Hepatocyte (in vitro differentiated cells): ENCODE measurements at regions not wholly inside any gene's neighbourhood (a gene's known extent, or its start where the extent isn't known, plus 50 kb on each side); places are given as distances from the start of the nearest gene placed in this dataset.

ENCODE experiments used
- DNase-seq: peaks from one replicate; pipeline ENCODE4 v3.0.0-alpha.2; 2016; ENCODE audit warnings: low spot score
- H2AFZ ChIP-seq: fragments of 200-600 bp; sonication (generic); 2 replicates; pipeline ENCODE4 v1.6.0; 2016; ENCODE audit warnings: antibody characterized with exemption, mild to moderate bottlenecking
- H3K27ac ChIP-seq: fragments of 200-600 bp; sonication (generic); 2 replicates; pipeline ENCODE4 v1.5.1; 2016; ENCODE audit warnings: mild to moderate bottlenecking
- H3K27me3 ChIP-seq: fragments of 200-600 bp; sonication (generic); 2 replicates; pipeline ENCODE4 v1.6.1; 2016
- H3K36me3 ChIP-seq: fragments of 200-600 bp; sonication (generic); replicated peaks from 2 replicates; pipeline ENCODE4 v1.5.1; 2016; ENCODE audit warnings: low read depth; ENCODE audit not compliant: insufficient read depth
- H3K4me1 ChIP-seq: fragments of 200-600 bp; sonication (generic); 2 replicates; pipeline ENCODE4 v1.5.1; 2016; ENCODE audit warnings: mild to moderate bottlenecking, moderate library complexity; ENCODE audit not compliant: insufficient read depth
- H3K4me2 ChIP-seq: fragments of 200-600 bp; sonication (generic); 2 replicates; pipeline ENCODE4 v1.6.0; 2016
- H3K4me3 ChIP-seq: fragments of 200-600 bp; sonication (generic); 2 replicates; pipeline ENCODE4 v1.5.1; 2016; ENCODE audit warnings: mild to moderate bottlenecking
- H3K79me2 ChIP-seq: fragments of 200-600 bp; sonication (generic); 2 replicates; pipeline ENCODE4 v1.6.0; 2017; ENCODE audit warnings: mild to moderate bottlenecking
- H3K9me2 ChIP-seq: fragments of 200-600 bp; sonication (generic); replicated peaks from 2 replicates; pipeline ENCODE4 v1.6.0; 2017; ENCODE audit warnings: mild to moderate bottlenecking; ENCODE audit not compliant: insufficient read depth
- H3K9me3 ChIP-seq: fragments of 200-600 bp; sonication (generic); 2 replicates; pipeline ENCODE4 v1.5.1; 2016; ENCODE audit warnings: low read depth, mild to moderate bottlenecking
- H4K20me1 ChIP-seq: fragments of 200-600 bp; sonication (generic); 2 replicates; pipeline ENCODE4 v1.6.0; 2016; ENCODE audit warnings: mild to moderate bottlenecking; ENCODE audit not compliant: insufficient read depth, poor library complexity, severe bottlenecking
- CTCF ChIP-seq: fragments of 200-600 bp; sonication (generic); IDR thresholded peaks from 2 replicates; pipeline ENCODE4 v1.5.1; 2016; ENCODE audit warnings: antibody characterized with exemption, mild to moderate bottlenecking; ENCODE audit not compliant: poor library complexity
- EZH2 ChIP-seq: fragments of 200-600 bp; sonication (generic); IDR thresholded peaks from 2 replicates; pipeline ENCODE4 v1.6.1; 2016; ENCODE audit warnings: antibody characterized with exemption, mild to moderate bottlenecking, borderline replicate concordance
- EZH2phosphoT487 ChIP-seq: fragments of 200-600 bp; sonication (generic); IDR thresholded peaks from one replicate; pipeline ENCODE4 v1.6.1; 2018; ENCODE audit warnings: antibody characterized with exemption, mild to moderate bottlenecking, low read depth, moderate library complexity; ENCODE audit not compliant: unreplicated experiment, severe bottlenecking
- WGBS: methylation state at CpG from one replicate; pipeline ENCODE4 v1.1.6; 2016; ENCODE audit warnings: low lambda C conversion rate; ENCODE audit errors: missing lambda C conversion rate; 5-methylcytosine and 5-hydroxymethylcytosine counted together

- H2AFZ ChIP-seq: no peak overlapping the region
- TF ChIP-seq CTCF (no peak), EZH2 (no peak), EZH2phosphoT487 (no peak)
- no peaks in the 10 kb centered on the region for H4K20me1 ChIP-seq
- H3K4me3 ChIP-seq: no peak overlapping the region
- no peak overlapping the region for H3K27ac ChIP-seq
- H3K36me3 ChIP-seq: no peaks in the 10 kb centered on the region
- H3K4me2 ChIP-seq: no peak overlapping the region
- no peaks in the 10 kb centered on the region for H3K4me1 ChIP-seq
- 94% methylated on average over 4 of the region's 4 CpGs for WGBS
- no peaks in the 10 kb centered on the region for H3K9me3 ChIP-seq
- DNase-seq: no peak
- H3K9me2 ChIP-seq: no peaks in the 10 kb centered on the region
- no peaks in the 10 kb centered on the region for H3K79me2 ChIP-seq
- H3K27me3 ChIP-seq: no peaks in the 10 kb centered on the region
Measured at GRCh38 chr4:171472230-171472629, 341.0 kb upstream of the GALNTL6 start.

- Histone ChIP-seq H3K4me2 (no peak overlapping the region), H3K9me2 (no peaks in the 10 kb centered on the region), H3K4me1 (no peaks in the 10 kb centered on the region), H3K36me3 (no peaks in the 10 kb centered on the region), H2AFZ (no peak overlapping the region), H3K27me3 (no peaks in the 10 kb centered on the region), H4K20me1 (no peaks in the 10 kb centered on the region), H3K27ac (no peak overlapping the region), H3K79me2 (no peaks in the 10 kb centered on the region), H3K4me3 (no peak overlapping the region), H3K9me3 (no peaks in the 10 kb centered on the region)
- WGBS: 75% methylated on average over 3 of the region's 3 CpGs
- DNase-seq: no peak
- TF ChIP-seq EZH2 (no peak), CTCF (no peak), EZH2phosphoT487 (no peak)
Measured at GRCh38 chr4:171464499-171464898, 348.7 kb upstream of the GALNTL6 start.

GRCh38 chr4:171461191-171461590 is 352.0 kb upstream of the GALNTL6 start:
- Histone ChIP-seq H3K4me3 (no peak overlapping the region), H3K79me2 (no peaks in the 10 kb centered on the region), H3K27ac (no peak overlapping the region), H3K36me3 (no peaks in the 10 kb centered on the region), H3K4me1 (no peaks in the 10 kb centered on the region), H2AFZ (no peak overlapping the region), H3K4me2 (no peak overlapping the region), H3K27me3 (no peaks in the 10 kb centered on the region), H3K9me2 (no peaks in the 10 kb centered on the region), H4K20me1 (no peaks in the 10 kb centered on the region), H3K9me3 (no peaks in the 10 kb centered on the region)
- no peak for DNase-seq
- TF ChIP-seq EZH2phosphoT487 (no peak), EZH2 (no peak), CTCF (no peak)

- Histone ChIP-seq H3K36me3 (no peaks in the 10 kb centered on the region), H3K4me1 (no peaks in the 10 kb centered on the region), H3K4me3 (no peak overlapping the region), H3K27ac (no peak overlapping the region), H4K20me1 (no peaks in the 10 kb centered on the region), H3K9me3 (no peaks in the 10 kb centered on the region), H3K9me2 (no peaks in the 10 kb centered on the region), H2AFZ (no peak overlapping the region), H3K27me3 (no peaks in the 10 kb centered on the region), H3K79me2 (no peaks in the 10 kb centered on the region), H3K4me2 (no peak overlapping the region)
- 88% methylated on average over 2 of the region's 2 CpGs for WGBS
- TF ChIP-seq EZH2phosphoT487 (no peak), EZH2 (no peak), CTCF (no peak)
- no peak for DNase-seq
Measured at GRCh38 chr4:171448919-171449481, 364.2 kb upstream of the GALNTL6 start.
